ENCODE measurements at regions not wholly inside any gene's neighbourhood (a gene's known extent, or its start where the extent isn't known, plus 50 kb on each side); places are given as distances from the start of the nearest gene placed in this dataset.
"Not testable (repeated sequence)": the region's sequence is repeated elsewhere in the genome, so short reads cannot be mapped to it uniquely, and the experiment has no call there.

DNA sequence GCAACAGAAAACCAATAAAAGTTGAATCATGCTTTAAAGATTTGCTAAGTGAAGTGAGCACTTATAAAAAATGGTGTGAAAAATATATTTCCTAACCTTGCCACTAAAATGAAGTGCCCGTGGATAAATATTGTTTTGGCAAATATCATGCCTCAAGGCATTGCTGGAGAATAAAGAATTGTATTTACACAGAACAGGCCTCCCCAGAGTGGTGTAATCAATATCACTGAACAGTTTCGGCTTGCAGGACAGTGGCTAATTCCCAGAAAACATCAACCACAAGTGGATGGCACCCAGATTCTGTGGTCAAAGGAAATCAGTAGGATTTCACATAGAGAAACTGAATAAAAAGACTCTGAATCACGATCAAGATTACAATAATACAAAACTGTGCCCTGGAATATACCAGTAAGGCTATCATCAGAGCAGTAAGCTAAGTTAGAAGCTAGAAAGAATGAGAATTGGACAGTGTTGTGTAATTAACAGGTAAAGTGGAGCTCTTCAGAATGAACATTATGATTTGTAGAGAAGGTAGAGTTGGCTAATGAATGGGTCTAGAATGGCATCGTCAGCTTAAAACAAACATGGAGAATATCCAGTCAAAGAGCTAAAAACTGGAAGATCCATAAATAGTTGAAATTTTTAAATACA is 1026.9 kb upstream of the ADGRB3 start:
- in situ Hi-C loops (cut with HindIII; ENCODE audit: low sequenced_read_pairs): no loop called here

DNA sequence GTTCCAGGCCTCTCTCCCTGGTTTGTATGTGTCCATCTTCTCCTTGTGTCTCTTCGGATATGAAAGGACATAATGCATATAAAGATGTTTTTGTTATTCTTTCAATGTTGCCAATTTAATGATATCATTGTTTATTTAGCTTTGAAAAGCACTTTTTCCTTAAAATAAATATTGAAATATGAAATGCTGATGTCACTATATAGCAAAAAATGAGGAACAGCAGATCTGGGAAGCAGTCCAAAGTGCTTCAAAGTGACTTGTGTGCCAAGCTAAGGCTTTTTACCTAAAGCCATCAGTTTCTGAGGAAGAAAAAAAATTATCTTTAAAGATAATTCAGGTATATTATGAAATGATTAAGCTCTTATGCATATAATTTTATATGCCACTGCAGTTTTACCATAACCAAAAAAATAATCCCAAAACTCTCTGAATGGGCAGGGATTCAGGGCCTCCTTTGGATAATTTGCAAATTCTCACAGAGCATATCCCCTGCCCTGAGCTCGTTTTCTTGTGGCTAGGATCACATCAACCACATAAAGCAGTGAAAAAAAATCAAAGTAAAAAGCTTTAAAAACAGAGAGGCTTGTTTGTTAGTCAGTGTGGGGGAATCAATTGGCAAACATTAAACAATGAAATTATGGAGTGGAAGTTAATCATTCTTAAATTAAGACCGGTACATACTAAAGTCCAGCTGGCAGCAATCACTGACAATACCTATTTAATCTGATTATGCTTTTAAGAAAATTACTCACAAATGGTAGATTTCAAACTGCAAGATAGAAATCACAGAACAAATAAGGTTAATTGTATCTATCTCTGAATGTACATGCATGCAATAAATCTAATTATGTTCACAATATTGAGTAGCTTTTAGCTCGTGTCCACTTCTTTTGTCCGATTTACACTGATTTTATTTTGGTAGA is 1027.9 kb upstream of the ADGRB3 start:
- in situ Hi-C loops (cut with HindIII; ENCODE audit: low sequenced_read_pairs): no loop called here

DNA sequence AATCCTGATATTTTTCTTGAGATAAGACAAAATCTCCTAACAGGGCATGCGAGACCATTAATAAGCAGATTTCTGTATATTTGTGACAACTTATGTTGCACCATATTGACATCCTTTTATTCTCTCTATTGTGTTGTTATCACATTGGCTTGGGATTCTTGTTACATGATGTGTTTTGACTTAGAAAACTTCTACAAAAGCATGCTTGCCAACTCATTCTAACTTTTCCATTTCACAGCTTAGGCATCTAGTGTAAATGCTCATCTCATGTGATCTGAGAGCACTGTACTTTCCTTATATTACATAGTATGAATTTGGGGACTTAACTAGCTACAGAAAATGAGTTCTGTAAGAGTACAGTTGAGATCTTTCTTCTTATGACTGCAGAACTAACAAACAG is 1040.7 kb upstream of the ADGRB3 start:
- in situ Hi-C loops (cut with HindIII; ENCODE audit: low sequenced_read_pairs): no loop called here

DNA sequence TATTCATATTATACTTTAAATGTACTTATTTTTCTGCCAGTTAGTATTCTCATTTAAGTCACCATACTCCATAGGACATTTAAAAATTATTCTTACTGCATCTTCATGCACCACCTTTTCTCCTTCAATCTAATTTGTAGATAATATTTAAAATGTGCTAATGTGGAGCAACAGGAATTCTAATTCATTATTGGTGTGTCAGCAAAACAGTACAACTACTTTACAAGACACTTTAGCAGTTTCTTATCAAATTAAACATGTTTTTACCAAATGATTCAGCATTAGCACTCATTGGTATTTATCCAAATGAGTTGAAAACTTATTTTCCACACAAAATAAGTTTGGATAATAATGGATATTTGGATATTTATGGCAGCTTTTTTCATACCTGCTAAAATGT is 1041.8 kb upstream of the ADGRB3 start:
- in situ Hi-C loops (cut with HindIII; ENCODE audit: low sequenced_read_pairs): no loop called here

DNA sequence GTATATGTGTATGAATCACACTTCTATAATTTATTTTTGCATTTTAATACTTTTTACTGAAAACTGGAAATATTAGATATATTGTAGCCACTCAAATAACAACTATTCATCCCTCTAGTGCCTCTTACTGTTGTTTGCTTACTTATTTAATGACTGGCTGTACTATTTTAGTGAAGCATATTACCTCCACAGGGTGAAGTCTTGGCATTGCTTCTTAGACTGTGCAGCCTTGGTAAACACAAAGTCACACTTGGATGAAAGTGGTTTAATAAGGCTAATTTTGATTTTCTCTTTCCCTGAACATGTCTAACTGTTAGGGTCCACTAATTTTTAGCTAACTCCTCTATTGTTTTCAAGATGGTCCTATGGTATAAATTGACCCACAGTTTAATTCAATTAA is 1043.2 kb upstream of the ADGRB3 start:
- in situ Hi-C loops (cut with HindIII; ENCODE audit: low sequenced_read_pairs): no loop called here

DNA sequence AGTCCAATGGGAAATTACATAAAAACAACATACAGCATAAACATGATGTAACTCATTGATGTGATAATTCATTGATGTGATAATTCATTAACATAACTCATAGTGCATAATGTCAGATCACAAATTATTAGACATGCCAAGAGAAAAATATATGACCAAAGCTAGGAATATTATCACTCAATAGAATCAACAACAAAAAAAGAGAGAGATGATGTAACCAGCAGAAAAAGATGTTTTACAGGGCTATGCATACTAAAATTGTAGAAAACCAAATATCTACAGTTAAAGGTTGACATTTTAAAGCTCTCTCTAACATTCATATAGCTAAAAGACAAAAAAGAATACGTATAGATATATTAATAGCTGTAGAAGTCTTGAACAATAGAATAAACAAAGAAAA is 1067.2 kb upstream of the ADGRB3 start:
- in situ Hi-C loops (cut with HindIII; ENCODE audit: low sequenced_read_pairs): no loop called here

DNA sequence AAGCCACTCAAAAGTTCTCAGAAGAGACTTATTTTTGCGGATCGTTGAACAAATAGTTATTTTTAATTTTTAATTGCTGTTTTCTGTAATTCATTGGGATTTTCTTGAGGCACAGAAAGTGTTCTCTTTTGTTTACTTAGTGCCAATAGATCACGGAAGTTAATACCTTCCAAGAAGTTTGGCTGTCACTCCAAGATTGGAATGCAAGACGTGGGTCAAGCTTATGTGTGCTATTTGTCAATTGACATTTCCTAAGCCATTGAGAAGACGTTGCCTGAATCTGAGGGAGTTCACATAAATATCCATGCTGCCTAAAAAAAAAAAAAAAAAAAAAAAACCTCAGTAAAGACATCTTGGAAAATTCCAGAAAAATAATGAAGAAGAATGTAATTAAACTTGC is 1071.4 kb upstream of the ADGRB3 start:
- in situ Hi-C loops (cut with HindIII; ENCODE audit: low sequenced_read_pairs): no loop called here

DNA sequence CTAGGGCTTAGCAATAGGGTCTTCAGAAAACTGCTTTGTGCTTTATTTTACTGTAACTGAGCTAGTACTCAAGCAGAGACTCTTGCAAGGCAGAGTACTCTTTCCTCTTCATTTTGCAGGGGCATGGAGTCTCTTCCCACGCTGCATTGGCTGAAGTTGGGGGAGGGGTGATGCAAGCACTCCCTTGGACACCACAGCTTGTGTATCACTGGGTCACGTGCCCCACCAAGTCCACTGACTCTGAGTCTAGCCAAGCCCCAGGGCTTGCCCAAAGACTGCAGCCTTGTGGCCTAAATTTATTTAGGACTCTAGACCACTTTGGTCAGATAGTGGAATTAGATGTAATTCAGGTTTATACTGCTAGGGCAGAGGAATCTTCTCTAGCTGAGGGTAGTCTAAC is 1075.0 kb upstream of the ADGRB3 start:
- in situ Hi-C loops (cut with HindIII; ENCODE audit: low sequenced_read_pairs): no loop called here

DNA sequence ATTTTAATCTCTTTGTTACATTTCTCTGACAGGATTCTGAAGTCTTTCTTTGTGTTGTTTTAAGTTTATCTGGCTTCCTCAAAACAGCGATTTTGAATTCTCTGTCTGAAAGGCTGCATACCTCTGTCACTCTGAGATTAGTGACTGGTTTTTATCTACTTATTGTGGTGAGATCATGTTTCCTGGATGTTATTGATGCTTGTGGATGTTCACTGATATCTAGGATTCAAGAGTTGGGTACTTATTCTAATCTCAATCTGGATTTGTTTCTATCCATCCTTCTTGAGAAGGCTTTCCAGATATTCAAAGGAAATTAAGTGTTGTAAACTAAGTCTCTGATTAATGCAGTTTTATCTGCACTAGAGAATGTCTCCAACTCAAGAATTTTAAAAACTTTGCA is 1076.1 kb upstream of the ADGRB3 start:
- in situ Hi-C loops (cut with HindIII; ENCODE audit: low sequenced_read_pairs): no loop called here

DNA sequence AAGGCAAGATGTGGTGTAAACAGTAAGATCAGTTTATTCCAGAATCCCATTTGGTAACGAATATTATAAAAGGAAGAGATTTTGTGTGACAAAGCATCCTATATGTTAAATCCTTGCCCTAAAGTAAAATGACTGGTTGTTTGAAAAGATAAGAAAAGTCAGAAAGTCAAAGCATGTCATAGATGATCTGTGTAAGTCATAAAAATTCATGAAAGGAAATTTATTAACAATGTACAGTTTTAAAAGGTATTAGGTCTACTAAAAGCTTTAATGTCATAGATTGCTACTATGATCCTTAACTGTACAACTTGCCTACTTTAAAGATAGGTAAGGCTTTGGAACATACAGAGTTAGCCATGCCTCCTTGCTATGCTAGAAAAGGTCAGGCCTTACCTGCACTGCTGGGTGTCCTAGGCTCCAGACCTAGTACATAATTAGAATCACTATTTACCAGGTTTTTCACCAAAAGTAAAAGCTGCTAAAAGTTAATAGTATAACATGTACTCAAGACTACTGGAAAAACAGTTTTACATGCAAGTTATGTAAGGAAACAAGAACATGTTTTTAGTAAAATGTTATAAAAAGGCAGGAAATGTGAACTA is 1090.1 kb upstream of the ADGRB3 start:
- in situ Hi-C loops (cut with HindIII; ENCODE audit: low sequenced_read_pairs): no loop called here

DNA sequence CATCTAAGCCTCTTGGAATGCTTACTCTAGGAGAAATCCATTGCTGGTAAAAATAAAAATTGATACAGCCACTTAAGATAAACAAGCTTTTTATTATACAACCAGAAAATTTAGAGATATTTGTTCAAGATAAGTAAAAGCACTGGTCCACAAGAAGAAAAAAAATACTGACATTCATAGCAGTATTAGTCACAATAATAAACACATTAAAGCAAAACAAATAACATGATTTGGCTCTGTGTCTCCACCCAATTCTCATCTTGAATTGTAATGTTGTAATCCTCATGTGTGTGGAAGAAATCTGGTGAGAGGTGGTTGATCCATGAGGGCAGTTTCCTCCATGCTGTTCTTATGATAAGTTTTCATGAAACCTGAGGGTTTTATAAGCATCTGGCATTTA is 1093.5 kb upstream of the ADGRB3 start:
- in situ Hi-C loops (cut with HindIII; ENCODE audit: low sequenced_read_pairs): no loop called here

DNA sequence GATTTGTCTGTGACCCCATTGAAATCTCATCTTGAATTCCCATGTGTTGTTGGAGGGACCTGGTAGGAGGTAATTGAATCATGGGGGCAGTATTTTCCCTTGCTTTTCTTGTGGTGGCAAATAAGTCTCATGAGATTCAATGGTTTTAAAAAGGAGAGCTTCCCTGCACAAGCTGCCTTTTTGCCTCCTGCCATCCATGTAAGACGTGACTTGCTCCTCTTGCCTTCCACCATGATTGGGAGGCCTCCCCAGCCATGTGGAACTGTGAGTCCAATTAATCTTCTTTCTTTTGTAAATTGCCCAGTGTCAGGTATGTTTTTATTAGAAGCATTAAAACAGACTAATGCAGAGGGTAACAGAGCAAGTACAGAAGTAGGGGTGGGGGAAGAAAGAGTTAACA is 1097.0 kb upstream of the ADGRB3 start:
- in situ Hi-C loops (cut with HindIII; ENCODE audit: low sequenced_read_pairs): no loop called here

DNA sequence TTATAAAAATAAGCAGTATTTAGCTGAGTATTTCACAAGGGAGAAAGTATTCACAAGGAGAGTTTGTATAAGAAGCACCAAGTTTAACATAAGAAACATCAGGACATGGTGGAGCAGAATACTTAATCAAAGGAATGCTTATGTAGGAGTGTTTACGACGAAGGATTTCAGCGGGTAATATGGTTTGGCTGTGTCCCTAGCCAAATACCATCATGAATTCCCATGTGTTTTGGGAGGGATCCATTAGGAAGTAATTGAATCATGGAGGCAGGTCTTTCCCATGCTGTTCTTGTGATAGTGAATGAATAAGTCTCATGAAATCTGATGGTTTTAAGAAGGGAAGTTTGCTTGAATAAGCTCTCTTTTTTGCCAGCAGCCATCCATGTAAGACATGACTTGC is 1099.1 kb upstream of the ADGRB3 start:
- in situ Hi-C loops (cut with HindIII; ENCODE audit: low sequenced_read_pairs): no loop called here

DNA sequence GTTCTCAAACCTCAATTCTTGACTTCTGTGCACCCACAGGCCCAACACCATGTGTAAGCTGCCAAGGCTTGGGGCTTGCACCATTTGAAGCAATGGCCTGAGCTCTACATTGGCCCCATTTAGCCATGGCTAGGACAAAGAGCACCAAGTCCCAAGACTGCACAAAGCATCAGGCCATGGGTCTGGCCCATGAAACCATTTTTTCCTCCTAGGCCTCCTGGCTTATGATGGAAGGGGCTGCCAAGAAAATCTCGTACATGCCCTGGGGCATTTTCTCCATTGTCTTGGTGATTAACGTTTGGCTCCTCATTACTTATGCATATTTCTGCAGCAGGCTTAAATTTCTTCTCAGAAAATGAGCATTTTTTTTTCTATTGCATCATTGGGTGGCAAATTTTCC is 1128.7 kb upstream of the ADGRB3 start:
- in situ Hi-C loops (cut with HindIII; ENCODE audit: low sequenced_read_pairs): no loop called here

DNA sequence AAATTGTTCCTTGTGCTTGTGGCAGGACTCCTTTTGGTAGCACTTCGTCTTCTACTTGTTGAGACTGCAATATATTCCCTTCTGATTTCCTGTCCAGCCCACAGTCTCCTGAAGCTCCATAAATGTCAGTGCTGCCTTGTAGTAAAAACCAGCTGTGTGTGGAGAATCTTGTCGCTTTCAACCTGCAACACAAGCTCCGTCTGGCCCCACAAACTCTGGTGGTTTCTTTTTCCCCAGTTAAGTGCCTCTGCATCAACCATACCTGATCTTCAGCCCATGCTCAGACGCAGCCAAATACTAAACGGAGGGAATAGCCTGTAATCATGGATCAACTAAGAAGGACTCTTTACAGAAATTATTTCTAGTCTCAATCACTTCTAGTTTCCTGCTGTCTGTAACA is 1133.3 kb upstream of the ADGRB3 start:
- in situ Hi-C loops (cut with HindIII; ENCODE audit: low sequenced_read_pairs): no loop called here

DNA sequence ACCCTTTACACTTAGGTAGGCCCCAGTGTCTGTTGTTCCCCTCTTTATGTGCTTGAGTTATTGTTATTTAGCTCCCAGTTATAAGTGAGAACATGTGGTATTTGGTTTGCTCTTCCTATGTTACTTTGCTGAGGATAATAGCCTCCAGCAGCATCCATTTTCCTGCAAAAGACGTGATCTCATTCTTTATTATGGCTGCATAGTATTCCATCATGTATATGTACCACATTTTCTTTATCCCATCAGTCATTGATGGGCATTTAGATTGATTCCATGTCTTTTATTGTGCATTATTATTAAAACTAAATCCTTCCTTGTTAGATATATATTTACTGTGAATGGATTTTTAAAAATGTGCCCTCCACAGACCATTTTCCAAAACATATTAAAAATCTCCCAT is 1137.3 kb upstream of the ADGRB3 start:
- in situ Hi-C loops (cut with HindIII; ENCODE audit: low sequenced_read_pairs): no loop called here

DNA sequence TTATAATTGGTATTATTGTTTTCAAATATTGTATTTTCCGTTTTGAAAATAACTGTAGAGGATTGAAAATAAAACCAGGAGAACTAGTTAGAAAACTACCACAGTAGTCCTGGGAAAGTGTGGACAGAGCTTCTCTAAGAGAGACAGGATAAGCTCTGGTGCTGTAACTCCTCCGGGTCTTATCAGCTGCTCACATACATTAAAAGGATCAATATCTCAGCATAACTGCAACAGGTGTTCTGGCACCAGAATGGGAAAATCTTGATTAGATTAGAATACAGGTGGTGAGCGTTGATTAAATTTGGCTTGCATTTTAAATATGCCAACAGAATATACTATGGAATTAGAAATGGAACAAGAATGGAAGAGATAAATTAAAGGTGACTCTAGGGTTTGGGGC is 1138.9 kb upstream of the ADGRB3 start:
- in situ Hi-C loops (cut with HindIII; ENCODE audit: low sequenced_read_pairs): no loop called here

DNA sequence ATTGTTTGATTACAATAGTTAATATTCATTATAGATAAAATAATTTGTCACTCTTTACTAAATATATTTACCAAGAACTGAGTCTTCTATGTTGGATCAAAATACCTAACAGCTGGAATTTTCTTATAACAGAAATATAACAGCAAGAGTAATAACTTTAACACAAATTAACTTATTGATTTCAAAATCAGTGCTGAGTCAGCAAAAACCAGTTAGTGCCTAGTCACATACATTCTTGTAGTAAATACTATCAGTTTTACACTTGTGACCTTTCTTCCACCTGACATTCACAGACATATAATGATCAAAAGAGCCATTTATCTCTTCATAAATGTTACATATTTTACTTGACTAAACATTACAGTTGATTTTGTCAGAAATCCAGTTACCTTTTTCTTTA is 1141.4 kb upstream of the ADGRB3 start:
- in situ Hi-C loops (cut with HindIII; ENCODE audit: low sequenced_read_pairs): no loop called here

DNA sequence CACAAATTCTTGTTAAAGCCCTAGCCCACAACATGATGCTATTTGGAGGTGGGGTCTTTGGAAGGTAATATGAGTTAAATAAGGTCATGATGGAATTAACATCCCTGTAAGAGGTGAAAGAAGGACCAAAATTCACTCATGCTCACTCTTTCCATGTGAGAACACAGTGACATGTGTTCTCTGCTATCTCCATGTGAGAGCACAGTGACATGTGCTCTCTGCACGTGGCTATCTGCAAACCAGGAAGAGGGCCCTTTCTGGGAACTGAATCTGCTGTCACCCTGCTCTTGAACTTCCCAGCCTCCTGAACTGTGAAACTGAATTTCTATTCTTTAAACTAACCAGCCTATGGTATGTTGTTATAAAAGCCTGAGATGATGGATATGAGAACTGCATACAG is 1159.4 kb upstream of the ADGRB3 start:
- in situ Hi-C loops (cut with HindIII; ENCODE audit: low sequenced_read_pairs): no loop called here

DNA sequence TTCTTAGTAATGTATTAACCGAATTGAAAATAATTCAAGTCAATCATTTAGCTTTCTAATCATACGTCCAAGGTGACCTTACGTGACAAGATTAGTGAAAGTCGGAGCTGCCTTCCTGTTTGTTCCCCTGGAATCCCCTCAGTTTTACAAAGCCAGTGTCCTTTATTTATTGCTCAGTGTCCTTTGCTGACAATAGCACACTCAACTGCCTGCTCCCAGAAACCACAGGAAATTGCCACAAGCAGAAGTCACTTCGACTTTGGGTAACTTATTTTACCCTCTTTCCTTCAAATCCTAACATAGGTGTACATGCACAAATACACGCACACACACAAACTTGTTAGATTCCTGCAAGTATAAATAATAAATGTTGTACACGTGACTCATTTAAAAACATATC is 1167.7 kb upstream of the ADGRB3 start:
- in situ Hi-C loops (cut with HindIII; ENCODE audit: low sequenced_read_pairs): no loop called here

DNA sequence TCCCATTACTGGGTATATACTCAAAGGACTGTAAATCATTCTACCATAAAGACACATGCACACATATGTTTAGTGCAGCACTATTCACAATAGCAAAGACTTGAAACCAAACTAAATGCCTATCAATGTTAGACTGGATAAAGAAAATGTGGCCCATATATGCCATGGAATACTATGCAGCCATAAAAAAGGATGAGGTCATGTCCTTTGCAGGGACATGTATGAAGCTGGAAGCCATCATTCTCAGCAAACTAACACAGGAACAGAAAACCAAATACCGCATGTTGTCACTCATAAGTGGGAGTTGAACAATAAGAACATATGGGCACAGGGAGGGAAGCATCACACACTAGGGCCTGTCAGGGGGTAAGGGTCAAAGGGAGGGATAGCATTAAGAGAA is 1172.4 kb upstream of the ADGRB3 start:
- in situ Hi-C loops (cut with HindIII; ENCODE audit: low sequenced_read_pairs): not testable (repeated sequence)

DNA sequence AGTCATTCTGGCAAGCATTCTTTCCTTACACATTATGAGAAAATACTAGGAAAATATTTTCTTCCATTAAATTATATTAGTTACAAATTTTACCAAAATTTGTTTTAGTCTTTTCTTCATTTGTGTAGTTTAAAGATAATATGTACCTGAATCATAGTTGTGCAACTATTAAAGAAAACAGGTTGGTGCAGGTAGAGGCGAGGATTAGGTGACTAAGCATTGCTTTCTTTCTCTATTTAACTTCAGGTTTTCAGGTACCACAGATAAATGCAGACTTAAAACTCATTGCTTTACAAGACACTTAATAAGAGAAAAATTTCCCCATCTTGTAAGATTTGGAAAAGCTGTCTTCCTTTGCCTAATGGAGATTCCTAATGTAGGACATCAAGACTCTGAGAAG is 1175.5 kb upstream of the ADGRB3 start:
- in situ Hi-C loops (cut with HindIII; ENCODE audit: low sequenced_read_pairs): no loop called here
